Astrocyte (in vitro differentiated cells and primary cell): ENCODE measurements at regions not wholly inside any gene's neighbourhood (a gene's known extent, or its start where the extent isn't known, plus 50 kb on each side); places are given as distances from the start of the nearest gene placed in this dataset.
A peak's percentile ranks its signal among the peaks of the same experiment; 100 is the strongest.

Experiments used
- DNase-seq: peaks from one replicate; pipeline ENCODE4 v3.0.0-alpha.2; 2010; ENCODE audit warnings: low read depth
- FAIRE-seq: peaks from 2 replicates; lab custom pipeline; 2011; peaks lifted over from hg19 to GRCh38; lab: Jason Lieb, UNC
- H2AFZ ChIP-seq: 2 replicates; pipeline ENCODE4 v1.6.0; 2012; ENCODE audit warnings: low read depth, low read length, inconsistent platforms
- H3K27ac ChIP-seq: 2 replicates; pipeline ENCODE4 v1.5.1; 2011; ENCODE audit warnings: low read depth, low read length, inconsistent platforms
- H3K27me3 ChIP-seq: 2 replicates; pipeline ENCODE4 v1.6.0; 2011; ENCODE audit warnings: low read length, inconsistent platforms; ENCODE audit not compliant: insufficient read depth
- H3K36me3 ChIP-seq: 2 replicates; pipeline ENCODE4 v1.5.1; 2011; ENCODE audit warnings: low read length, inconsistent platforms; ENCODE audit not compliant: insufficient read depth
- H3K4me1 ChIP-seq: 2 replicates; pipeline ENCODE4 v1.5.1; 2011; ENCODE audit warnings: low read length, inconsistent platforms; ENCODE audit not compliant: insufficient read depth
- H3K4me2 ChIP-seq: 2 replicates; pipeline ENCODE4 v1.6.0; 2012; ENCODE audit warnings: low read length, inconsistent platforms
- H3K4me3 ChIP-seq: 2 replicates; pipeline ENCODE4 v1.5.1; 2011; ENCODE audit warnings: low read depth, mild to moderate bottlenecking, low read length, inconsistent platforms; ENCODE audit not compliant: insufficient read depth
- H3K79me2 ChIP-seq: 2 replicates; pipeline ENCODE4 v1.6.0; 2012; ENCODE audit warnings: mild to moderate bottlenecking, low read length, inconsistent platforms; ENCODE audit not compliant: insufficient read depth
- H3K9ac ChIP-seq: 2 replicates; pipeline ENCODE4 v1.6.0; 2012; ENCODE audit warnings: mild to moderate bottlenecking, low read length, inconsistent platforms
- H3K9me3 ChIP-seq: 2 replicates; pipeline ENCODE4 v1.5.1; 2012; ENCODE audit warnings: low read depth, mild to moderate bottlenecking, low read length, inconsistent platforms; ENCODE audit not compliant: insufficient read depth
- H4K20me1 ChIP-seq: 2 replicates; pipeline ENCODE4 v1.6.0; 2012; ENCODE audit warnings: low read length, inconsistent platforms; ENCODE audit not compliant: insufficient read depth
- H3K27ac Mint-ChIP-seq: one replicate; pipeline ENCODE4 v1.8.0; 2021; ENCODE audit warnings: mild to moderate bottlenecking, mixed read lengths; ENCODE audit not compliant: unreplicated experiment
- H3K27me3 Mint-ChIP-seq: one replicate; pipeline ENCODE4 v1.8.0; 2021; ENCODE audit warnings: low read depth, mixed read lengths; ENCODE audit not compliant: unreplicated experiment
- H3K36me3 Mint-ChIP-seq: one replicate; pipeline ENCODE4 v1.8.0; 2021; ENCODE audit warnings: low read depth, mixed read lengths; ENCODE audit not compliant: unreplicated experiment
- H3K4me1 Mint-ChIP-seq: one replicate; pipeline ENCODE4 v1.8.0; 2021; ENCODE audit warnings: low read depth, mixed read lengths; ENCODE audit not compliant: unreplicated experiment
- H3K4me3 Mint-ChIP-seq: one replicate; pipeline ENCODE4 v1.8.0; 2021; ENCODE audit warnings: mild to moderate bottlenecking, moderate library complexity, mixed read lengths; ENCODE audit not compliant: unreplicated experiment
- H3K9me3 Mint-ChIP-seq: one replicate; pipeline ENCODE4 v1.8.0; 2021; ENCODE audit warnings: mild to moderate bottlenecking, mixed read lengths; ENCODE audit not compliant: unreplicated experiment
- EZH2 ChIP-seq: IDR thresholded peaks from 2 replicates; pipeline ENCODE4 v1.6.1; 2012; ENCODE audit warnings: mild to moderate bottlenecking, low read length, inconsistent platforms; ENCODE audit not compliant: insufficient read depth
- TF ChIP-seq, protein P1 (sequence below): IDR thresholded peaks from 2 replicates; pipeline ENCODE4 v1.5.1; 2011; ENCODE audit warnings: low read depth, mild to moderate bottlenecking, inconsistent platforms, low read length, moderate library complexity; ENCODE audit not compliant: insufficient read depth

DNA sequence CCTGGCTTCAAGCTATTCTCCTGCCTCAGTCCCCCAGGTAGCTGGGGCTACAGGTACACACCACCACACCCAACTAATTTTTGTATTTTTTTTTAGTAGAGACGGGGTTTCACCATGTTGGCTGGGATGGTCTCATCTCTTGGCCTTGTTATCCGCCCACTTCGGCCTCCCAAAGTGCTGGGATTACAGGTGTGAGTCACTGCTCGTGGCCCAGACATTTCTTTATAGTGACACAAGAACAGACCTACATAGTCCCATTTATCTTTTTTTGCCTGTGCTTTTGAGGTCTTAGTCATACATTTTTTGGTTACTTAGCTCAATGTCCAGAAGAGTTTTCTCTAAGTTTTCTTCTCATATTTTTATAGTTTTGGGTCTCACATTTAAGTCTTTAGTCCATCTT lies 247.4 kb downstream of the SYT10 start:
- TF ChIP-seq, protein P1, sequence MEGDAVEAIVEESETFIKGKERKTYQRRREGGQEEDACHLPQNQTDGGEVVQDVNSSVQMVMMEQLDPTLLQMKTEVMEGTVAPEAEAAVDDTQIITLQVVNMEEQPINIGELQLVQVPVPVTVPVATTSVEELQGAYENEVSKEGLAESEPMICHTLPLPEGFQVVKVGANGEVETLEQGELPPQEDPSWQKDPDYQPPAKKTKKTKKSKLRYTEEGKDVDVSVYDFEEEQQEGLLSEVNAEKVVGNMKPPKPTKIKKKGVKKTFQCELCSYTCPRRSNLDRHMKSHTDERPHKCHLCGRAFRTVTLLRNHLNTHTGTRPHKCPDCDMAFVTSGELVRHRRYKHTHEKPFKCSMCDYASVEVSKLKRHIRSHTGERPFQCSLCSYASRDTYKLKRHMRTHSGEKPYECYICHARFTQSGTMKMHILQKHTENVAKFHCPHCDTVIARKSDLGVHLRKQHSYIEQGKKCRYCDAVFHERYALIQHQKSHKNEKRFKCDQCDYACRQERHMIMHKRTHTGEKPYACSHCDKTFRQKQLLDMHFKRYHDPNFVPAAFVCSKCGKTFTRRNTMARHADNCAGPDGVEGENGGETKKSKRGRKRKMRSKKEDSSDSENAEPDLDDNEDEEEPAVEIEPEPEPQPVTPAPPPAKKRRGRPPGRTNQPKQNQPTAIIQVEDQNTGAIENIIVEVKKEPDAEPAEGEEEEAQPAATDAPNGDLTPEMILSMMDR = no peak
- no peak for TF ChIP-seq EZH2
- Histone ChIP-seq H3K79me2 (no peaks in the 10 kb centered on the region), H3K9ac (no peak overlapping the region), H3K27me3 (no peaks in the 10 kb centered on the region), H2AFZ (no peak overlapping the region), H3K4me3 (no peak overlapping the region), H3K4me2 (no peak overlapping the region), H4K20me1 (no peaks in the 10 kb centered on the region), H3K9me3 (no peaks in the 10 kb centered on the region), H3K27ac (no peak overlapping the region), H3K36me3 (no peaks in the 10 kb centered on the region), H3K4me1 (no peaks in the 10 kb centered on the region)
- peaks cover 20% of the 10 kb centered on the region for H3K4me1 Mint-ChIP-seq
- H3K27me3 Mint-ChIP-seq = peaks cover 2% of the 10 kb centered on the region
- no peak overlapping the region for H3K4me3 Mint-ChIP-seq
- peaks cover 19% of the 10 kb centered on the region for H3K9me3 Mint-ChIP-seq
- H3K27ac Mint-ChIP-seq = peak overlapping the region; percentile 82
- no peak for FAIRE-seq
- H3K36me3 Mint-ChIP-seq = no peaks in the 10 kb centered on the region
- DNase-seq = no peak

DNA sequence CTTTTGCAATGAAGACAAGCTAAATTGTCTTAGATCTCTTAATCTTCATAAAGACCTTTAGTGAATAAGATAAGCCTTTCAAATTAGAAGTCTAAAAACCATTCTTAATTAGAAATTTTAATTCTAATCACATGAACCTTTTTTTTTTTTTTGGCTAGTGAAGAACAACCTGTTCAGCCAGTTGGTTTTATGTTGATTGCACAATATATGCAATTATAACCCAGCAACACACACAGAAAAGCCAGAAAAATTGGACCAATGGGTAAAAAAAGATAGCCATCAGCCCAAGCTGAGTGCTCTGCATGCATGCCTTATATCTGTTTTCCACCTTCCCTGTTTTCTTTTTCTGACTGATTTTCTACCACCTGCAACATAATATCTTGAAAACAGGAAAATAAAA lies 252.2 kb downstream of the SYT10 start:
- Mint-ChIP-seq H3K9me3 (peaks cover 9% of the 10 kb centered on the region), H3K4me1 (peaks cover 22% of the 10 kb centered on the region), H3K36me3 (no peaks in the 10 kb centered on the region), H3K27ac (no peak overlapping the region), H3K4me3 (no peak overlapping the region), H3K27me3 (no peaks in the 10 kb centered on the region)
- Histone ChIP-seq H3K4me1 (no peaks in the 10 kb centered on the region), H3K36me3 (no peaks in the 10 kb centered on the region), H3K9ac (no peak overlapping the region), H3K27ac (no peak overlapping the region), H4K20me1 (no peaks in the 10 kb centered on the region), H2AFZ (no peak overlapping the region), H3K4me3 (no peak overlapping the region), H3K4me2 (no peak overlapping the region), H3K9me3 (no peaks in the 10 kb centered on the region), H3K27me3 (no peaks in the 10 kb centered on the region), H3K79me2 (no peaks in the 10 kb centered on the region)
- FAIRE-seq (no peak), DNase-seq (no peak)
- TF ChIP-seq EZH2 = no peak
- TF ChIP-seq, protein P1 = no peak

DNA sequence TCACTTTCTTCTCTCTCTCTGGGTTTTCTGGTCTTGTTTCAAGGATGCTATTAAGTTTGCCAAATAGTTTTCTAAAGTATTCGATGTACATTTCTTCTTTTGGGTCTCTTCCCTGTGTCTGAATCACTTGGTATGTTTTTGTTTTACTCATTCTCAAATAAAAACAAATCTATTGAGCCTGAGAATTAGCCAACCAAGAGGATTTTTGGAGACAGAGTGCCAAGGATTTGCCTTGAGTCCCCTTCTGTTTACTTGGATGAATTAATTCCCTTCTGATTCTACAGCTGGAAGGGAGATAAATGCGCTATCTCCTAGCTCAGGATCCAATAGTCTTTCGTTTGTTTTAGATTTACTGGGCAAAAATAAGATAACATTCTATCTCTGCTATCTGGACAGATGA lies 255.5 kb downstream of the SYT10 start:
- no peak overlapping the region for H3K27ac ChIP-seq
- no peak for FAIRE-seq

More for the DNA sequence above, 255.5 kb downstream of the SYT10 start:
- H3K9me3 Mint-ChIP-seq = peaks cover 6% of the 10 kb centered on the region
- no peak for DNase-seq
- no peak overlapping the region for H3K4me3 ChIP-seq
- no peaks in the 10 kb centered on the region for H3K79me2 ChIP-seq
- H3K27me3 Mint-ChIP-seq = no peaks in the 10 kb centered on the region
- H3K4me2 ChIP-seq = no peak overlapping the region
- no peaks in the 10 kb centered on the region for H3K9me3 ChIP-seq
- H2AFZ ChIP-seq = no peak overlapping the region
- no peak overlapping the region for H3K9ac ChIP-seq
- H3K4me1 Mint-ChIP-seq = peaks cover 28% of the 10 kb centered on the region
- TF ChIP-seq, protein P1 = no peak
- TF ChIP-seq EZH2 = no peak
- no peaks in the 10 kb centered on the region for H3K36me3 Mint-ChIP-seq
- H3K36me3 ChIP-seq = no peaks in the 10 kb centered on the region
- H3K4me3 Mint-ChIP-seq = no peak overlapping the region
- no peaks in the 10 kb centered on the region for H3K27me3 ChIP-seq
- H3K27ac Mint-ChIP-seq = no peak overlapping the region
- H4K20me1 ChIP-seq = no peaks in the 10 kb centered on the region
- no peaks in the 10 kb centered on the region for H3K4me1 ChIP-seq
